HG02870 (cell line): ENCODE measurements at regions not wholly inside any gene's neighbourhood (a gene's known extent, or its start where the extent isn't known, plus 50 kb on each side); places are given as distances from the start of the nearest gene placed in this dataset.

Experiments
- ATAC-seq: cut with Tn5 transposase; IDR thresholded peaks from one replicate; pipeline ENCODE4 v1.9.1; 2021; ENCODE audit warnings: mild to moderate bottlenecking, moderate library complexity; ENCODE audit not compliant: unreplicated experiment

DNA sequence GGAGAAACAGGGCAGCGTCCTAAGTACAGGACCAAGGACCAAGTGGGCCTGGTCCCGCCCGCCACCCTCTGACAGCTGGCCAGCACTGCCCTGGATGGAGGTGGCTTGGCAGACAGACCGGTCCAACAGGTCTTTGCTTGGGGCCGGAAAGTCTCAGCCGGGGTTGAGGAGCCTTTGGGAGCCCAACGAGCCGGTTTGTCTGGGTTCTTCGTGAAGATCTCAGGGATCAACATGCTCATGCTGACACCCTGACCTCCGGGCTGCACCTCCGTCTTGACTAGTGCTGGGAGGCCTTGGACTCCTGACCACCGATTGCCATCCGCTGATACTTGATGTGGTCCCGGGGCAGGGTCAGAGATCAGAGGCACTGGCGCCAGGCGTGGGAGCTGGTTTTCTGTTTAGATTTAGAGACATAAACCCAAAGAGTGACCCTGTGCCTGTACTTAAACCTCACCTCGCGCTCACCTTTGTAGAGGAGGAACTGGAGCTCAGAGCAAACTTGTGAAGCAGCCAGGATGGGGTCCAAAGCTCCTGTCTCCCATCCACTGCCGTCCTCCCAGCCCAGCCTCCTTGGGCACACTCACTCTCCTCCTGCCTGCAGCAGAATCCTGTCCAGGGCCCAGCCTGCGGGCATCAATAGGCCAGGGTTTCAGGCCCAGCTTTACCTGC is 92.1 kb upstream of the GSE1 start:
- no peak for ATAC-seq

DNA sequence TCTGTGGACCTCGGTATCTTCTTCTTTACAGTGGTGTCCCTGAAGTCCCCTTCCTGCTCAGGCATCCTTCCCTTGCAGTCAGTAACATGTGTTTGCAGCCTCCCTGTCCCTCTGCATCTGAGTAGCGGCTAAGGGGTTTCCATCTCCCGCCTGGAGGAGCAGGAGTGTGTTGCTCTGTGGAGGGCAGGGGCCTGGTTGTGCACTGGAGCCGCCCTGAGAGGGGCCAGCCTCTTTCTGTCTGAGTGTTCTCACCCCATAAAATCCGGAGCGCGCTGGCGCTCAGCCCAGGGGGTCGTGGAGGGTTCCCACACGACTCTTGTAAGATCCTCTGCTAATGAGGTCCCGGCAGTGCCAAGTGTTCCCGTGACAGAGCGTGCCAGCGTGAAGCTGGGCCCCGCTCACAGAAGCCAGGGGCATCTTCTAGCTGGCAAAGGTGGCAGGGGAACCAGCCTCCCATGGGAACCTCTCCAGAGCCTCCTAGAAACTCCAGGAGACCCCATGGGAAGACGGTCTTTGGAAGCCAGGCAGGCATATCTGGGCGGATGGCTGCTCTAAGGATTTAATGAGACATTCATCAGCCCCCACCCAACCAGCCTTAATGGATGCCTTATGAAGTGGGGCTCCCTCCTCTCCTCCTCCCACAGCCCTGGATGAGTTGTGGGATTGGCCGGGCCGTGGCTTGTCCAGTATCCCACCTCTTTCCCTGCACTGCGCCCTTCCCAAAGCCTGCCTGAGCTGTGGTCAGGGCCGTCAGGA is 91.4 kb upstream of the GSE1 start:
- no peak for ATAC-seq

DNA sequence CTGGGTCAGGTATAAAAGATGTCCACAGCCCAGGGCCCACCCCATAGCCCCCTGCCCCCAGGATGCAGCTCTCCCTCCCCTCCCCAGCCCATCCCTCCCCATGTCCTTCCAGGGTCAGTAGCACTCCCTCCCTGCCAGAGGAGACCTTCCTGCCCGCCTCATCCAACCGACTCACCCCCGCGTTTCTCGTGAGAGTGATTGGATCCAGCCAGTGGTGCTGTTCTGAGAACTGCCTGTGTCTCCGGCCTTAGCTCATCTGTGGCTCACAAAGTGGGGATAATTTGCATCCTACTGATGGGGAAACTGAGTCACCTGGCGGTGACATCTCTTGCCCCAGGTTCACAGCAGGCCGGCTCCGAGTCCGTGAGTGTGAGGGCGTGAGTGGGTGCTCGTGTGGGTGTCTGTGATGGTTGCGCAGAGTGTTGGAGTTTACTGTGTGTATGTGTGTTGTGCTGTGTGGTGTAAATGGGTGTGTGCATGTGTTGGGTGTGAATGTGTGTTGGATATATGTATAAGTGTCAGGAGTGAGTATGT is 90.7 kb upstream of the GSE1 start:
- no peak for ATAC-seq

DNA sequence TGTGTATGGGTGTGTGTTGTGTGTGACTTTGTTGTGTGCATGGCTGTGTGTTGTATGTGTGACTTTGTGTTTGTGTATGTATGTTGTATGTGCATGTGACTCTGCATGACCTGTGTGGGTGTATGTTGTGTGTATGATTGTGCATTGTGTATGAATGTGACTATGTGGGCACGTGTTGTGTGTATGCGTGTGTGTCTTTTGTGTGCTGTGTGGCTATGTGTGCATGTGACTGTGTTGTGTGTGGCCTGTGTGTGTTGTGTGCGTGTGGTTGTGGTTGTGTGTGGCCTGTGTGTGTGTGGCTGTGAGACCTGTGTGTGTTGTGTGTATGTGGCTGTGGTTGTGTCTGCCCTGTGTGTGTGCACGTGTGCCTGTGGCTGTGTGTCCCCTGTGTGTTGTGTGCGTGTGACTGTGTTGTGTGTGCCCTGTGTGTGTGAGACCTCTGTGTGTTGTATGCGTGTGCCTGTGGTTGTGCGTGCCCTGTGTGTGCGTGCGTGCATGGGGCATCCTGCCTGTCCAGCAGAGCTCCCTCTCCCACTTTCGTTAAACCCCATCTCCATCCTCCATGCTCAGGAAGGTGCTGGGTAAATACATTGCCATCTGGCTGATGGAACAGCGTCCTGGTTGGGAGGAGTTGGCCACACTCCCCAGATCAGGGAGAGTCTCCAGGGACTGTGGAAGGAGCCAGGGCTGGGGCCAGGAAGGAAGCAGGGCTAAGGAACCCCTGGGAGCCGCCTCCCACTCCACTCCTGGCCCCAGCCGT is 90.1 kb upstream of the GSE1 start:
- no peak for ATAC-seq

DNA sequence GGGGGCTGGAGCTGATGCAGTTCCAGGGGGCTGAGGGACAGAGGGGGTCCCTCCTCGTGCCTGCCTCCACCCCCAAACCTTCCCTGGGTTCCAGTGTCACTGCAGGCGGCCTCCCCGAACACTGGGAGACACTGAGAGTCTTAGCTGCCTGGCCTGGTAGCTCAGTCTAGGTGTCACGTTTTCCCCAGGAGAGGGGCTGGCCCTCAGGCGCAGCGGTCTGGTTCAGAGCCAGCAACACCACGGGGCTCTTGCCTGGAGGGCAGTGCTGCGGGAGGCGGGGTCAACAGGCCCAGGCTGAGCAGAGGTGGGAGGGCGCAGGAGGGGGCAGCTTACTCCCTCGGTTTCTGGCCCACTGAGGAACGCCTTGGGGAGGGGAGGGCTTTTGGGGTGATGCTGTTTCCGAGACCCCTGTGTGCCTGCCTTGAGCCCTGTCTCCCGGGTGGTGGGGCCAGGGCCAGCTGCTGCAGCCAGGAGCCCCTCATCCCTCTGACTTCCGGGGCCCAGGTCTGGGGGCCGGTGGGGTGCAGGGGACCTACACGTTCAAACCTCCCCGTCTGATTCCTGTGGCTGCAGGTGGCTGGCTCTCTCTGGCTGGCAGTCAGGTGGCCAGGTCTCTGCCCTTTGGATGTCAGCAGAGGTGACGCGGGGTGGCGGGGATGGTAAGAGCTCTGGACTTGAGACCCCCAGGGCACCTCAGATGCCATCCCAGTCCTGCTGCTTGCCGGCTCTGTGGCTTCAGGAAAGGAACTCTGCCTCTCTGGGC is 89.3 kb upstream of the GSE1 start:
- ATAC-seq, result no peak

DNA sequence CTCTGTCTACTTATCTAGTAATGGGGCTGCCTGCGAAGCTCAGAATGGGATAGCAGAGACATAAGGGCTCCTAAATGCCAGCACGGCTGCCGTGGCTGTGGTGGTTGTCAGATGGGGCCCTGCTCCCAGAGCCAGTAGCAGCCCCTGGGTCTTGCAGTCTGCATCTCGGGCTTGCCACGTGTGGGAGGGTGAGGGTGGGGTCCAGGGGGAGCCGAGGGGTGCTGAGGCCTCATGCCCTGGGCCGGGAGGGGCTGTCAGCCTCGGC is 88.8 kb upstream of the GSE1 start:
- ATAC-seq, result no peak

DNA sequence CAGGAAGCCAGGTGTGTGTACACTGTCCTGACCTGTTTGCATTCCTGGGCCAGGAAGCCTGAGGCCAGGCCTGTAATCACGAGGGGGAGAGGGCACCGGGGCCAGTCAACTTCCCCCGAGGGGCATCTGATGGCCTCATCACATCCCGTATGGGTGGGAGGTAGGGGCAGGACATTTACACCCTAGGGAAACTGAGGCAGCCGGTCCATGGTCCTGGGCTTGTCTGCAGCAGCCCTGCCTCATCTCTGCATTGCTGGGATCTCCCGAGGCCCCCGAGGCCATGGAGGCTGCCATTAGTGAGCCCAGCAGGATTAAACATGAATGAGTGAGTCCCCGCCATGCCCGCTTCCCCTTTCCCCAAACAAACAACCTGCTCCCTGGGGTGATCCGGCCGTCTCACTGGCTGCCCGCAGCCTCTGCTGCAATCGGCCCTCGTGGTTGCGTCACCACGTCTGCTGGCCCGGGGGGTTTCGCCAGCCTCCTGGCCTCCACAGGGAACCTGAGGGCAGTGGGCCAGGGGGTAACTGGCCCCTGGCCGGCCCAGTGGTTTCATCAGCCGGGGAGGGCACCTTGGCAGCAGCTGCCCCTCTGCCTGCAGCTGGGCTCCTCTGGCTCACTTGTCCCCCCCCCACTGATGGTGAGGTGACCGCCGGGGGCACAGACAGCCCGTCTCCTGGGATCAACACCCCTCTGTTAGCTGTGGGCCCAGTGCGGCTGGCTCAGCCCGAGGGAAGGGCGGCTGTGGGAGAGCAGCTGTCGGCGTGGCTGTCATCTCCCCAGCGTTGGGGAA is 88.3 kb upstream of the GSE1 start:
- ATAC-seq, result no peak

DNA sequence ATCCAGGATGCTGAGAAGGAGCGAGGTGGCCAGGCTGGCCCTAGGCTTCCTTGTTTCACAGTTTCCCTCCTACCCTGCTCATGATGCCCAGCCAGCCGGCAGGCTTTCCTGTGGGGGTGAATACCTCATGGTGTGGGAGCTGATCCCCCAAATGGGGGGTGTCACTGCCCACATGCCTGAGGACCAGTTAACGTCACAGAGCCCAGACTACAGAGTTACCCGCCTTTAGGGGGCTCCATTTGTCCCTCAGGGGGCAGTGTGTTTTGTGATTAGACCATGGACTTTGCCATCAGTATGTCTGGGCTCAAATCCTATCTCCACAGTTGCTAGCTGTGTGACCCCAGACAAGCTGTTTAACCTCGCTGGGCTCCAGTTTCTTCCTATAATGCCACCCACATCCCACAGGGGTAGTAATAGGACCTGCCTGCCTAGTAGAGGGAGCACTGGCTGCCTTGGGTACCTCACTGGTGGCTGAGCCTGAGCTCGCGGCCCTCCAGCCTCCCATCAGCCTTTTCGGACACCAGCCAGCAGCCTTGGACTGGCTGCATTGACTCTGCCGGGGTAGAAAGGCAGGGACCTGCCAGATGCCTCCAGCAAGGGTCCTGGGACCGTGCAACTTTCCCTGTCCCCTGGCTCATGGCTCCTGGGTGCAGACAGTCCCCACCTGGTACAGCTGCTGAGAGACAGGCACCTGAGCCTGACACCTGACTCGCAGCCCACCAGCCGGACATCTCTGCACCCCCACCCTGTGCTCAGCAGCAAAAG is 87.5 kb upstream of the GSE1 start:
- no peak for ATAC-seq

DNA sequence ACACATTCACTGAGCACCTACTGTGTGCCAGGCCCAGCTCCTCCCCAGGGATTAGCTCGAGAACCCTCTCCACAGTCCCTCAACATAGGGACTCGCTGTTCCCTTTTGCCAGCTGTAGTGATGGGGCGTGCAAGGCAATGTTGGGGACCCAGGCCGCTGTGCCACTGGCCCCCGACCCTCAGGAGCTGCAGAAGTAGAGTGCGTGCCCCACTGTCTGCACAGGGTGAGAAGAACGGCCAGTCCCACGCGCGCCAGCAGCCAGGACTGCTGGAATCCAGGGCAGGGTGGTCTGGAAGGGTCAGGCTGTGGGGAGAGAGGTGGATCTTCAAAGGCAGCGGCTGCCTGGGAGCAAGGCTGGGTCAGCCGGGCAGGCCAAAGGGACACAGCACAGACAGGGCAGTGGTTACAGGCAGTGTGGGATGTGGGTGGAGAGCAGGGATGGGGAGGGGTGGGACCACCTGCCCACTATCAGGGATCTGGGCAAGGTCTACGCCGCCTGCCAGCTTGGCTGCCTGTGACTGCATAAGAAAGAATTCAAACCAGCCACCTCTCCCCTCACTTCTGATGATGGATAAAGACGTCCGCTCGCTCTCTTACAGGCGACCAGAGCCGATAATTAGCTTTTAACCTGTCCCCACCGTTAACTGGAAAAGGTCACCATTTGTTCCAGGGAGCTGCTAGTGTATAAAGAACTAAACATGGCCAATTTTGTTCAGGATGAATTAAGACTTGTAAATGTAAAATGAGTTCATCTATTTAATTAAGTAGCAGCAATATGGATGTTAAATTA is 86.7 kb upstream of the GSE1 start:
- ATAC-seq, result no peak

DNA sequence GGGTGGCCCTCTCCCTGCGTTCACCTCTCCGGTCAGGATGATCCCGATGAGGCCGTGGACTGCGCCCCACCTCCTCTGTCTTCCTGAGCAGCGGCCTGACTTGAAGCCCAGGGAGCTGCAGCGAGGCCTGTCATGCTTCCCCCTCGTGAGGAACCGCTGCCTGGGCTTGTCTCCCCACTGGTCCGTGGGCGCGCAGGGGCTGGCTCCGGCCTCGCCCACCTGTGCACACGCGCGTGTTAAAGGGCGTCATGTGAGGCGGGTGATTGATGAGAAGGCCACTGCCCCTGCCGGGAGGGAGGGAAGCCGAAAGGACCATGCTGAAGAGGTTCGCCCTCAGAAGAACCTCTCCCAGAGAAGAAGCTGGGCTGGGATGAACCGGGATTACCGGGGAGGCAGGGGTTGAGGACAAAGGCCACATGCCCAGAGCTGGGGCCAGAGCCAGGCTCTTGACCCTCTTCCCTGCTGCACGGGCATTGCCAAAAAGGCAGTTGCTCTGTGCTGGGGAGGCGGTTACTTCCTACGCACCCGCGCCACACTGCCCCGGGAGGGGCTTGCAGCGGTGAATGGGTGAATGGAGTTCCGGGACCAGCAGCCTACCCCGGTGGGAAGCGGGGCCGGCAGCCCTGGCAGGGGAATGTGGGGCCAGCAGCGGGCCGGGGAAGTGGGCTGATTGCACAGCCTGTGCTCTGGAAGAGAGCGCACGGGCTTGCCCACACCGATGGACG is 85.9 kb upstream of the GSE1 start:
- no peak for ATAC-seq

DNA sequence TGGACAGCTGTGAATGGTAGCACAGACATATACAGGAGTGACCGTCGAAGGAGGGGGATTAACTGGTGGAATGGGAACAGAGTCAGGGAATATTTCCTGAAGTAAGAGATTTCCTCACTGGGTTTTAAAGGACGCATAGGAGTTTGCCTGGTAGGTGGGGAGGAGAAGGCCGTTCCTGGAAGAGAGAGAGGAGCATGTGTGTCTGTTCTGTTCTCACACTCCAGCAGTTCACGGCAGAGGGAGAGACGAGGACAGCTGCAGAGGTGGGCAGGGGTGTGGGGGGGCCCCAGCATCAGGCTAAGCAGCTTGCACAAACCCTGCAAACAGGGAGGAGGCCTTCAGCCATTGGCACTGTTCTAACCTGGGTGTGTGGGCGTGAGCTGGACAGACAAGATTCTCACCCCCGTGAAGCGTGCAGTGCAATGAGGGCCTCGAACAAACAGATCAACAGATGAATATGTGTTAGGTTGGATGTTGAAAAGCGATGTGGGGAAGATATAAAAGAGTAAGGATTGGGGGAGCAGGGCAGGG is 85.3 kb upstream of the GSE1 start:
- ATAC-seq, result no peak

DNA sequence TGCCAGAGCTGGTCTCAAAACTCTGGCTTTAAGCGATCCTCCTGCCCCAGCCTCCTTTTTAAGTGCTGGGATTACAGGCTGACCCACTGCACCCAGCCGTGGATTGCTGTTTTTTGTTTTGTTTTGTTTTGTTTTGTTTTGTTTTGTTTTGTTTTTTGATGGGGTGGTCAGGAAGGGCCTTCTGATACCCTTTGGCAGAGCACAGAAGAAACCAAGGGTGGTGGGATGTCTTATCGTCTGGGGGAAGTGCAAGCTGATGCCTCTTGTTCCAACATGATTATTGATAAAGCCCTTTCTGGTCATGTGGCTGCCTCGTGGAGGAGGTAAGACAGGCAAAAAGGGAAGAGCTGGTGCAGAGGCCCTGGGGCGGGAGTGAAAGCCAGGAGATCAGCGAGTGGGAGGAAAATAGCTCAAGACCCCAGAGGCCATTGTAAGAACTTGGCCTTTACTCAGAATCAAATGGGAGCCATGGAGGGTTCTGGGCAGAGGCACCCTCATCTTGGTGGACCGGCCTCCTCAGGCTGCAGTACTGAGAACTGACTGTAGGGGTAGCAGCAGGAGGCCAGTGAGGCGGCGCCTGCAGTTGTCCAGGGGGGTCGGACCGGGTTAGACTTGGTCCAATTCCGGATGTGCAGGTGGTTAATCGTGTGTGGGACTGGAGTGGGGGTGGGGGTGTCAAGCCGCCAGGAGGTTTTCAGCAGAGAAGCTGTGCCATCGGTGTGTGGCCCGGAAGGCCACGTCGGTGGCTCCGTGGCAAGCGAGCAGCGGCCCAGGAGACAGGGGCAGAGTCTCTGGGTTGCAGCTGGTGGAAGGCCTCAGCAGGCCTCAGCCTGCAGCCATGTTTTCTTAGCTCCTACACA is 84.4 kb upstream of the GSE1 start:
- ATAC-seq, result no peak

DNA sequence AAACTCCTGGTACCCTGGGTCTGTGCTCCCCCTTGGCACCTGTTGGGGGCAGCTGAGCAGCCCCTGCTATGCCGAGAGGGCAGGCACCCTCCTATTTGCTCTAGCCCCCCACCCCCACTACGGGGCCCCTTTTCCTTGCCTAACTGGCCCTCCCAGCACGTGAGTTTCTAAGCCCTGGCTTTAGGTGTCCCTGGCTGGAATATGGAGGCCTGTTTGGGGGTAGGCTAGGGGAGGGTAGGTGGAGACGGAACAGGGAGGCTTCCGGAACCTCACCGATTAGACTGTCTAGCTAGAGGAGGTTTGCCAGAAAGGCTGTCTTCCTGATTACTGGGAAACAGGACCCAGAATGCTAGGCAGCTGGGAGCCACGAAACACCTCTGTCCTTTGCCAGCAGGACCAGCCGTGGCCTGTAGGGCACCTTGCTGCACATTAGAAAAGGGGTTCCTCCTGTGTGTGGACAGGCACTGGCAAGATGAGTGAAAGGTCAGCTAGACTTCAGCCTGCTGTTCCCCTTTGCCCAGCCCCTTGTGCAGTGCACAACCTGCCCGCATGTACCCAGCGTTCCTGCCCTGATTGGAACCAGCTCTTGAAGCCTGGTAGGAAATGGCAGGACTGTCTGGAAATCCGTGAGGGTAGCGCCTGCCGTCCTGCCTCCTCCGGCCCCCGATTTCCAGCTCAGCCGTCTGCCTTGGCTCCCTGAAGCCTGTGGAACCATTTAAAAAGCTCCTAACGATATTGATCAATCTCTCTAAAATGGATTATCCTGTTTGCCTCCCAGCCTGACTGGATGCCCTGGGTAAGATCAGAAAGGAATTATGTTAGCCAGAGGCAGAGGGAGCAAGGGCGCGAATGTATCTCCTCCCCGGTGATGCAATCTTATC is 83.4 kb upstream of the GSE1 start:
- no peak for ATAC-seq

DNA sequence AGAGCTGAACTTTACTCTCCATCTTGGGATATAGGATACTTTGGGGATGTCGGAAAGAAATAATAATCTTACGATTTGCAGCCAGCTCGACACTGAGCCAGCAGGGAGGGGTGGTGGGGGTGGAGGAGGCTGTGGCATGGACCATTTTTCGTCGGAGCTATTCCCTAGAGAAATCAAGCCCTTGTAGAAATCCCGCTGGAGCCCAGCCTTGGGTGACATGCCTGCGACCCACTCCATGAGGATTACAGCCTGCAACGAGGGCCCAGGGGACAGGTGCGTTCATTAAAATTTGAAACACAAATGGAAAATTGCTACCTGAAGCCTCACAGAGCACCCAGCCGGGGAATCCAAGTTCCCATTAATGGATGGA is 82.8 kb upstream of the GSE1 start:
- ATAC-seq, result no peak

DNA sequence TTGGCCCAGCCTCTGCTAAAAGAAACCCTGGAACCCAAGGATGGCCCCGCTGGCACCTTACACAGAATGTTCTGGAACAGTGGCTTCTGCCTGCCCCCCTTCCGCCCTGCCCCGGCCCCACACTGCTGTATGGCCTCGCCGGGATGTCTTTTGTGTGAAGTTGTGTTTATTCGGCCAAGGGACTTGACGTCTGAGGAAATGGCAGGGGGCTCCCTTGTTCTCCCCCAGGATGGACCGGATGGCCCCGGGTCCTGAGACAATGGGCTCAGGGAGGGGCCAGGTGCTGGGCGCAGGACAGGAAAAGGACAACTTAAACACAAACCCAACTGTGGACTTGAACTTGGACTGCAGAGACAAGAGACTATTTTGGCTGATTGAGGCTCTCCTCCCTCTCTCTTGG is 81.6 kb upstream of the GSE1 start:
- ATAC-seq, result no peak

DNA sequence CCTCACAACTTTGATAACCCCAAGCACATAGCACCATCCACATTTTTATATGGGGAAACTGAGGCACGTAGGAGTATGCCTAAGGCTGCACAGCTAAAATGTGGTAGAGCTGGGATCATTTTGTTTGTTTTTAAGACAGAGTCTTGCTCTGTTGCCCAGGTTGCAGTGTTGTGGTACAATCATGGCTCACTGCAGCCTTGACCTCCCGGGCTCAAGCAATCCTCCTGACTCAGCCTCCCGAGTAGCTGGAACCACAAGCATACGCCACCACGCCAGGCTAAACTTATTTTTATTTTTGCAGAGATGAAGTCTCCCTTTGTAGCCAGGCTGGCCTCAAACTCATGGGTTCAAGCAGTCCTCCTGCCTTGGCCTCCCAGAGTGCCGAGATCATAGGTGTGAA is 81.0 kb upstream of the GSE1 start:
- ATAC-seq, result no peak
